ENCODE measurements at regions not wholly inside any gene's neighbourhood (a gene's known extent, or its start where the extent isn't known, plus 50 kb on each side); places are given as distances from the start of the nearest gene placed in this dataset.

- DNase-seq, result no peak
- H3K36me3 ChIP-seq (ENCODE audit: control insufficient read depth, insufficient read depth, low read length), result no peaks in the 10 kb centered on the region
These were observed 54.4 kb upstream of the GPR174 start for GRCh38 chrX:79089896-79090584.

GRCh38 chrX:79094075-79094832, 50.2 kb upstream of the GPR174 start:
- no CpG with 5 or more reads among the region's 4 CpGs for WGBS (ENCODE audit: insufficient coverage, low lambda C conversion rate)
- Histone ChIP-seq H3K4me1 (ENCODE audit: control insufficient read depth, insufficient read depth, low read length) (no peaks in the 10 kb centered on the region), H3K27ac (ENCODE audit: low read length) (no peak overlapping the region), H3K4me3 (ENCODE audit: low read length) (no peak overlapping the region), H3K27me3 (ENCODE audit: control insufficient read depth, insufficient read depth, low read length) (no peaks in the 10 kb centered on the region), H3K36me3 (ENCODE audit: control insufficient read depth, insufficient read depth, low read length) (no peaks in the 10 kb centered on the region), H3K9me3 (ENCODE audit: control insufficient read depth, low read depth, low read length) (no peaks in the 10 kb centered on the region)
- no peak for DNase-seq

More at GRCh38 chrX:79089896-79090584, 54.4 kb upstream of the GPR174 start:
- H3K9me3 ChIP-seq (ENCODE audit: control insufficient read depth, low read depth, low read length), result no peaks in the 10 kb centered on the region
- no peak overlapping the region for H3K4me3 ChIP-seq (ENCODE audit: low read length)
- no peaks in the 10 kb centered on the region for H3K27me3 ChIP-seq (ENCODE audit: control insufficient read depth, insufficient read depth, low read length)
- H3K4me1 ChIP-seq (ENCODE audit: control insufficient read depth, insufficient read depth, low read length), result no peaks in the 10 kb centered on the region
- H3K27ac ChIP-seq (ENCODE audit: low read length), result no peak overlapping the region
